ENCODE measurements at regions not wholly inside any gene's neighbourhood (a gene's known extent, or its start where the extent isn't known, plus 50 kb on each side); places are given as distances from the start of the nearest gene placed in this dataset.

DNA sequence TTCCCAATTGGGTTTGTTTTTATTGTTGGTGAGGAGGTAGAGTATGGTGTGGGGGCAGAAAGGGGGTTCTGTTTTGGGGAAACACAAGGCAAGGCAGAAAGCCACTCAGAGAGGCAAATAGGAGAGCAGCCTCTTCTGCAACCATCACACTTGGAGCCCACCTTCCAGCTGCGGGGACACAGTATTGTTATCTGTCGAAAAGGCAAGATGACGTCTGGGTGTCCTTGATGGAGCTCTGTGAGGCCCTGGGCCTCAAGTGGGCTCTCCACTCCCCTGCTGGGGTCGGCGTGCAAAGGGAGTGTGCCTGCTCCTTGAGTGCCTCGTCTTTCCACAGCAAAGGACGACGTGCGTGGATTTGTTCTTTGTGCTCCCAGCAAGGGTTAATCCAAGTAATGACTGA is 227.6 kb downstream of the ANAPC1 start:
- TF ChIP-seq, protein P1, sequence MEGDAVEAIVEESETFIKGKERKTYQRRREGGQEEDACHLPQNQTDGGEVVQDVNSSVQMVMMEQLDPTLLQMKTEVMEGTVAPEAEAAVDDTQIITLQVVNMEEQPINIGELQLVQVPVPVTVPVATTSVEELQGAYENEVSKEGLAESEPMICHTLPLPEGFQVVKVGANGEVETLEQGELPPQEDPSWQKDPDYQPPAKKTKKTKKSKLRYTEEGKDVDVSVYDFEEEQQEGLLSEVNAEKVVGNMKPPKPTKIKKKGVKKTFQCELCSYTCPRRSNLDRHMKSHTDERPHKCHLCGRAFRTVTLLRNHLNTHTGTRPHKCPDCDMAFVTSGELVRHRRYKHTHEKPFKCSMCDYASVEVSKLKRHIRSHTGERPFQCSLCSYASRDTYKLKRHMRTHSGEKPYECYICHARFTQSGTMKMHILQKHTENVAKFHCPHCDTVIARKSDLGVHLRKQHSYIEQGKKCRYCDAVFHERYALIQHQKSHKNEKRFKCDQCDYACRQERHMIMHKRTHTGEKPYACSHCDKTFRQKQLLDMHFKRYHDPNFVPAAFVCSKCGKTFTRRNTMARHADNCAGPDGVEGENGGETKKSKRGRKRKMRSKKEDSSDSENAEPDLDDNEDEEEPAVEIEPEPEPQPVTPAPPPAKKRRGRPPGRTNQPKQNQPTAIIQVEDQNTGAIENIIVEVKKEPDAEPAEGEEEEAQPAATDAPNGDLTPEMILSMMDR (conservative IDR thresholded peaks at IDR 0.05) = no peak
- no peak for TF ChIP-seq ZFX (IDR thresholded peaks at IDR 0.05)
- no peak overlapping the region for H3K27ac ChIP-seq

DNA sequence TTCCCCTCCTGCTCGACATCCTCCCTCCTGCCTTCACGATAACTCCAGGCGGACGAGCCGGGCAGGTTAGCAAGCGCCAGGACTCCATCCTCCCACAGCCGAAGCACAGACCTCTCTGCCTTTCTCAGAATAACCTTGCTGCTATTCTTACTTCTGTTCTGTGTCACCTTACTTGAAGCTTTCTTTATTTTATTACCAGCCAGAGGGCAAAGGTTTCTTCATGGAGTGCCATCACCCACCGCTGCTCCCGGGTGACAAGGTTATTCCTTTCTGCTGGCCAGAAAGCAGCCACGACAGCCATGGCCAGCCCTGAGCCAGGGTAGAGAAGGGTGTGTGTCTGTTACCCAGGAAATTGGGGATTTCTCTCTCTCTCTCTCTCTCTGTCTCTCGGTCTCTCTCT is 227.1 kb downstream of the ANAPC1 start:
- no peak overlapping the region for H3K27ac ChIP-seq
- TF ChIP-seq ZFX (IDR thresholded peaks at IDR 0.05) = no peak
- TF ChIP-seq, protein P1 (conservative IDR thresholded peaks at IDR 0.05) = no peak

DNA sequence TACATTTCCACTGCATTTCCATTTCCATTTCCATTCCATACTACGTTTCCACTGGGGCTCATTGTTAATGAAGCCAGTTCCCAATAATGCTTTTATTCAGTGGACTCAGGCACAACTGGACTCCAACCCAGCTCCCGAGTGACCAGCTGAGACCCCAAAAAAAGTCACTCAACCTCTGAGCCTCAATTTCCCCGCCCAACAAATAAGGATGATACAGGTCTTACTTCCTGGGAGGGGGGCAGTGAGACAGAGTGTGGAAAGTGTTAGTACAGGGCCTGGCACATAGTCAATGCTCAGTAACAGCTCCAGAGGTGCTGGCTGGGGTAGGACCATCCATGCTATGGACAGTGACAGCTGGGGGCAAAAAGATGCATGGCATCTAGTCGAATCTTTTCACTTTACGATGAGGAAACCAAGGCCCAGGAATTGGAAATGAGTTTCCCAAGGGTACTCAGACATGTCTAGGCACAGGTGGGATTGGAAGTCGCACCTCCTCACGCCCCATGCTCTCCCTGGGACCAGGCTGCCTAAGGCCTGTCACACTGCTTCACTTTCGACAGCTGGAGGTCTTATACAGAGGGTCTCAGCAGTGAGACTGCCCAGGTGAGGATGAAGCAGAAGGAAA is 226.5 kb downstream of the ANAPC1 start:
- no peak overlapping the region for H3K27ac ChIP-seq
- TF ChIP-seq, protein P1 (conservative IDR thresholded peaks at IDR 0.05) = no peak
- no peak for TF ChIP-seq ZFX (IDR thresholded peaks at IDR 0.05)

DNA sequence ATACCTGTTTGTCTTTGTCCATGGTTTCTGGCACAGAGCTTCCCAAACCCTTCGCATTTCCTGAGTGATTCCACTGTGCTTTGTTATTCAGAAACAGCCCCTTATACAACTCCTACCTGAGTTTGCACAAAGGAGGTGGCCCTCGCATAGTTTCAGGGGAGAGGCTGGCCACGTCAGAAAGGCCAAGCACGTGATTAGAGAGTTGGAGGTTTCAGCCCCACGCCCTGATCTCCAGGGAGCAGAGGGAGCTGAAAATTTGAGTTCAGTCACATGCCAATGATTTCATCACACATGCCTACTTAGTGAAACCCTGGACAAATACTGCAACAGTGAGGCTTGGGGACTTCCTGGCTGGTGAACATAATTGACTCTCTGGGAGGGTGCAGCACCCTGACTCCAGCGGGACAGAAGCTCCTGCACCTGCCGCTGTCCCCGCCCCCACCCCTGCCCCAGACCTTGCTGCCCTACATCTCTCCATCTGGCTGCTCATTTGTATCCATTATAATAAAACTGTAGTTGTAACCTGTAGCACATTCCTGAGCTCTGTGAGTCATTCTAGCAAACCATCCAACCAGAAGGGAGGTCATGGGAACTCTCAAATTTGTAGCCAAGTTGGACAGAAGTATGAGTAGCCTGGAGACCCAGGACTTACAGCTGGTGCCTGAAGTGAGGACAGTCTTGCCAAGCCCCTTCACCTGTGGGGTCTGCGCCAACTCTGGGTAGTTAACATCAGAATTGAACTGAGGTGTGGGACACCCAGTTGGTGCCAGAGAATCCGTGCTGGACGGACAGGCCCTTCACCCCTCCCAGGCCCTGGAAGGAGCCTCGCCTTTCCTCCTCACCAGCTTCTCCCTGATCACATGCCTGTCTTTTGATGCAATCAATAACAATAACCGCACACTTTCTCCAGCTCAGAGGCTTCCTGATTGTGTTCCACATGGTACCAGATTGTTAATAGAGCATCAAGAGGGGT is 224.3 kb downstream of the ANAPC1 start:
- TF ChIP-seq, protein P1 (conservative IDR thresholded peaks at IDR 0.05) = no peak
- no peak for TF ChIP-seq ZFX (IDR thresholded peaks at IDR 0.05)
- H3K27ac ChIP-seq = no peak overlapping the region

DNA sequence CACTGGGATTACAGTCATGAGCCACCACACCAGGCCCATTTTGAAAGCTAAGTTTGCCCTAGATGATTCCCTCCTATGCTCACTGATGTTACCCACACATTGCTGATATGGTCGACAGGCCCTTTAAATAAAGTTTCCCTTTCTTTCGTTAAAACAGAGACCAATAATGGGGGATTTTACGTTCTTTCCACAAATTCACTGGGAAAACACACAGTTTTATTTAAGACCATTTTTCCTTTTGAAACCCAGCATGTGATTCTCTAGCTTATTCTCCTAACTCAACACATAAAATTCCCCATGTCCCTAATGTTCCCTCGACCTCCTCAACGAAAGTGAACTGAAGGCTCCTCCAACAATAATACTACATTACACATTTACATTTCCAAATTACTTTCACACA is 223.2 kb downstream of the ANAPC1 start:
- TF ChIP-seq, protein P1 (conservative IDR thresholded peaks at IDR 0.05) = no peak
- no peak for TF ChIP-seq ZFX (IDR thresholded peaks at IDR 0.05)
- no peak overlapping the region for H3K27ac ChIP-seq

DNA sequence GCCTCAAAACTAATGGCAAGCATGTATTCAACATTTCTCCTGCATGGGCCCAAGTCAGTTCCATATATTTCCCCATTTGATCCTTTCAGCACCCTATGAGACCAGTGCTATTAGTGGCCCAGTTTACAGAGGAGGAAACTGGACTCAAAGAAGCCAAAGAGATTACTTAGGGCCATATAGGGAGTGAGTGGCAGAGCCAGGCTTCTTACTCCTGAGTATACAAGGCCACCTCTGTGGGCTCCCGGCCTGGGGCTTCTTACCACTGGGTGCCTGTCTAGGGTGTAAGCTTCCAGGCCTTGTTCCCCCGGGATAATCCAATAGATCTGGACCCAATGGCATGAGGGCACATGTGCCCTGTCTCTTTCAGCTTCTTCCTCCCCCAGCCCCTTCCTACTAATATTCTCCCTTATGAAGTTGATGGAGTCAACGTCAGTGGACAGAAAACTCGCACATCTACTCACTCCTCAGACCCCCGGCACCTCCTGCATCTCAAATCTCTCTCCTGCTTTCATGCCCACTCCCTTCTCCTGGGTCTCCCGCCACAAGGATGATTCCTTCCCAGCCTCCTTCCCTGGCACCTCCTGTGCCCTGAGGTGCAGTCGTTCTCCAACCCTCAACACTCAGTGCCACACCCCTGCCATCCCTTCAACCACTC is 222.6 kb downstream of the ANAPC1 start:
- no peak for TF ChIP-seq ZFX (IDR thresholded peaks at IDR 0.05)
- H3K27ac ChIP-seq = no peak overlapping the region

DNA sequence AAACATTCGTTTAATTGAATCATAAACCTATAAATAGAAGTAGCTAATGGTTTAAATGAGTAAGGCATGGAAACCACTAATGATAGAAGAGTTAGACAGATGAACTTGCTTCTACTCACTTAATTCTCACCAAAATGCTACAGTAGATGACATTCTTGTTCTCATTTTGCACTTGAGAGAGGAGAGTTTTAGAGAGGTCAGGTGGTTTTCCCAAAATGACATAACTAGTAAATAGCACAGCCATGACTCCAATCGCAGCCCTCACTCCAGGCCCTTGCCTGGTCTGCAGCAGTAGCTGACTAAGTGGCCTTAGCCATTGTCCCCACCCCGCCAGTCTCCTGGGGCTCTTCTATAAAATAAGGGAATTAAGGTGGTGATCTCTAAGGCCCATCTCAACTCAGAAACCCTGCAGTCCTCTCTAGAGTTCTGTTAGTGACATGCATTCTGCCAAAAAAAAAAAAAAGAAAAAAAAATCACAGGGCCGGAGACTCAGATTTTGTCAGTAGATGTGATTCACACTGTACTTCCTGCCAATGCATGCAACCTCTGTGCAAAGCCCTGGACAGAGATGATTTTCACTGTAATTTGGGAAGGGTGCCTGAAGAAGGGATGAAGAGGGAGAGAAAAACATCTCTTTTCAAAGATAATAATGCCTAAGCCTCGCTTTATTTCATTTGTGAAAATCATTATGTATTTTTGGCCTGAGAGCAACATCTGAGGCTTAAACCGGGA is 221.8 kb downstream of the ANAPC1 start:
- TF ChIP-seq, protein P1 (conservative IDR thresholded peaks at IDR 0.05) = no peak
- TF ChIP-seq ZFX (IDR thresholded peaks at IDR 0.05) = no peak
- no peak overlapping the region for H3K27ac ChIP-seq
